Breast epithelium (tissue), 4 donors: ENCODE measurements at regions not wholly inside any gene's neighbourhood (a gene's known extent, or its start where the extent isn't known, plus 50 kb on each side); places are given as distances from the start of the nearest gene placed in this dataset.

ENCODE experiments used
- DNase-seq, 2 donors: peaks; one replicate each; pipeline ENCODE4 v3.0.0-alpha.2; 2019; ENCODE audit warnings: low spot score in 2 of 2
- H3K27ac ChIP-seq, 2 donors: fragments of 200-600 bp; sonication (generic) in 1 of 2; one replicate each; pipeline ENCODE4 v1.5.1; 2016 to 2019; ENCODE audit warnings: mild to moderate bottlenecking in 1 of 2
- H3K27me3 ChIP-seq, 2 donors: fragments of 200-600 bp; sonication (generic) in 1 of 2; one replicate each; pipeline versions ENCODE4 v1.5.1 to v1.6.0; 2017 to 2019; ENCODE audit warnings: control low read depth in 1 of 2, mild to moderate bottlenecking in 1 of 2
- H3K36me3 ChIP-seq: fragments of 200-600 bp; one replicate; pipeline ENCODE4 v1.5.1; 2019
- H3K4me1 ChIP-seq, 2 donors: fragments of 200-600 bp; sonication (generic); one replicate each; pipeline ENCODE4 v1.5.1; 2016 to 2019; ENCODE audit warnings: control low read depth in 1 of 2
- H3K4me3 ChIP-seq, 3 donors: fragments of 200-600 bp; sonication (generic); 1 replicate in 2 of 3; 2 replicates in 1 of 3; pipeline ENCODE4 v1.5.1; 2016 to 2019; ENCODE audit warnings: mild to moderate bottlenecking in 3 of 3, moderate library complexity in 2 of 3
- H3K9me3 ChIP-seq, 2 donors: fragments of 200-600 bp; sonication (generic) in 1 of 2; one replicate each; pipeline ENCODE4 v1.5.1; 2016 to 2019; ENCODE audit warnings: control low read depth in 1 of 2
- POLR2A ChIP-seq: fragments of 450-650 bp; IDR thresholded peaks from one replicate; pipeline ENCODE4 v1.6.1; 2016; ENCODE audit warnings: antibody characterized with exemption, mild to moderate bottlenecking, moderate library complexity
- POLR2AphosphoS5 ChIP-seq, 3 donors: sonication (generic); formaldehyde crosslinking; IDR thresholded peaks; one replicate each; pipeline ENCODE4 v1.6.1; 2017; ENCODE audit warnings: antibody characterized with exemption in 3 of 3
- intact Hi-C: fragments of 100-400 bp; cut with DNase I; formaldehyde crosslinking; loops from one replicate; pipeline ENCODE4 v1.15.1; 2023; ENCODE audit warnings: low total_unique reads
- TF ChIP-seq, protein P1 (sequence below), 3 donors: fragments of 450-650 bp; IDR thresholded peaks; one replicate each; pipeline ENCODE4 v1.5.1; 2016 to 2017; ENCODE audit warnings: antibody characterized with exemption in 3 of 3, mild to moderate bottlenecking in 3 of 3, moderate library complexity in 3 of 3

DNA sequence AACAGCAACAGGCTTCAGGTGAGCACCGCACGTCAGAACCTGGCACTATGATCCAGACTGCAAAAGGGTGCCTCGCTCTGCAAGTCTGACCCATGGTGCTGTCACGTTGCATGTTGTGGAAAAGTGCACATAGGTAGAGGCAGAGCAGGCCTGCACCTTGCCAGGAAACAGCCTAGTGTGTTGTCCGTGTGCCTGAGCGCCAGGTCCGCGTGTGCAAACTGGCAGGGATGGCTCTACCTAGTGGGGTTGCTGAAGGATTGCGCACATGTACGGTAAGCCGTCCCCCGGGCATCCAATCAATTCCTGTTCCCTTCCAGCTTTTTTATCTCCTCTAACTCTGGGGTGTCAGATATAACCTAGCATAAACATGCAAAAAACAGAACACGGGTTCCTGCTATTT, 219.5 kb downstream of the NXNL2 start:
- H3K9me3 ChIP-seq: no peaks in the 10 kb centered on the region
- no peaks in the 10 kb centered on the region for H3K36me3 ChIP-seq
- H3K4me1 ChIP-seq: no peaks in the 10 kb centered on the region
- H3K27ac ChIP-seq: no peak overlapping the region
- DNase-seq: no peak
- TF ChIP-seq POLR2A: no peak
- TF ChIP-seq, protein P1, sequence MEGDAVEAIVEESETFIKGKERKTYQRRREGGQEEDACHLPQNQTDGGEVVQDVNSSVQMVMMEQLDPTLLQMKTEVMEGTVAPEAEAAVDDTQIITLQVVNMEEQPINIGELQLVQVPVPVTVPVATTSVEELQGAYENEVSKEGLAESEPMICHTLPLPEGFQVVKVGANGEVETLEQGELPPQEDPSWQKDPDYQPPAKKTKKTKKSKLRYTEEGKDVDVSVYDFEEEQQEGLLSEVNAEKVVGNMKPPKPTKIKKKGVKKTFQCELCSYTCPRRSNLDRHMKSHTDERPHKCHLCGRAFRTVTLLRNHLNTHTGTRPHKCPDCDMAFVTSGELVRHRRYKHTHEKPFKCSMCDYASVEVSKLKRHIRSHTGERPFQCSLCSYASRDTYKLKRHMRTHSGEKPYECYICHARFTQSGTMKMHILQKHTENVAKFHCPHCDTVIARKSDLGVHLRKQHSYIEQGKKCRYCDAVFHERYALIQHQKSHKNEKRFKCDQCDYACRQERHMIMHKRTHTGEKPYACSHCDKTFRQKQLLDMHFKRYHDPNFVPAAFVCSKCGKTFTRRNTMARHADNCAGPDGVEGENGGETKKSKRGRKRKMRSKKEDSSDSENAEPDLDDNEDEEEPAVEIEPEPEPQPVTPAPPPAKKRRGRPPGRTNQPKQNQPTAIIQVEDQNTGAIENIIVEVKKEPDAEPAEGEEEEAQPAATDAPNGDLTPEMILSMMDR (IDR thresholded peaks at IDR 0.05): no peak
- no peak for TF ChIP-seq POLR2AphosphoS5 (IDR thresholded peaks at IDR 0.05)
- H3K27me3 ChIP-seq: no peaks in the 10 kb centered on the region
- intact Hi-C loops: no loop called here
- no peak overlapping the region for H3K4me3 ChIP-seq

DNA sequence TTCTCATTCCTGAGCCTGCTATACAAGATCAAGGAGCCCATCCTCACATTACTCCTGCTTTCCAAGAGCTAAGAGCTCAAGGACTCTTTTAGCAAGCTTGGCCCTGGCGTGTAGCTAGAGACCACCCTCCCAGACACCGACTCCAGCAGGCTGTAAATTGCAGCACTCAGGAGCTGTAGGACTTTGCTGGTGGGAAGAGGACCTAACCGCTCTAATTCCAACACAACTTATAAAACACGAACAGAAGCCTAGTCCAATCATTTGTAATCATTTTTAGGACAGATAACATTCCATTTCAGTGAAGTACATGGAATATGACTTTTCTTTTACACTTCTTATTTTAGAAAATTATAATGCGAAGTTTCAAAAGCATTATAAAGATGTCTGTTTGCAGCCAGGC, 219.9 kb downstream of the NXNL2 start:
- TF ChIP-seq POLR2A (no peak), POLR2AphosphoS5 (IDR thresholded peaks at IDR 0.05) (no peak)
- TF ChIP-seq, protein P1 (IDR thresholded peaks at IDR 0.05): no peak
- H3K27me3 ChIP-seq: no peaks in the 10 kb centered on the region
- no peaks in the 10 kb centered on the region for H3K9me3 ChIP-seq
- H3K36me3 ChIP-seq: no peaks in the 10 kb centered on the region
- H3K27ac ChIP-seq: no peak overlapping the region
- no peak overlapping the region for H3K4me3 ChIP-seq
- intact Hi-C loops: no loop called here
- no peaks in the 10 kb centered on the region for H3K4me1 ChIP-seq
- no peak for DNase-seq

DNA sequence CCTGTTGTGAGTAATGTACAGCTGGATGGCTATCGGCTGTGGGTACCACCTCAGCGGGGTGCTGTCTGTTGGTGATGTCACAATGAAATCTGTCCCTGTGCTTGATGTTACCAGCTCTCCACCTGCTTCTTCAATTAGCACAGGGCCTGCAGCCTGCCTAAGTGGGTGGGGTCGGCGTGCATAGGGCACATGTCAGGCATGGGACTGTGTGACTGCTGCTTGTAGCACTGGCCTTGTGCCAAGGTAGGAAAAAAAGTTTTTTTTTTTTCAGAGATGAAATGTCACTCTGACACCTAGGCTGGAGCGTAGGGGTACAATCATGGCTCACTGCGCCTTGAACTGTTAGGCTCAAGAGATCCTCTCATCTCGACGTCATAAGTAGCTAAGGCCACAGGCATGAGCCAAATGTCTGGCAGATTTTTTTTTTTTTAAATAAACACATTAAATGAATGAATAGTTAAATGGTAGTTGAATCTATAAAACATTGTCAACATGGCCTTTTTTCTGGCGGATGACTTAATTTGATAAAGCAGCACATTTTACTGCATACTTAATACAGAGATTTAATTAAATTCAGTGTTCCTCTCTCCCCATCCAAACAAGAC, 222.5 kb downstream of the NXNL2 start:
- Histone ChIP-seq H3K4me3 (no peak overlapping the region), H3K9me3 (no peaks in the 10 kb centered on the region), H3K27me3 (no peaks in the 10 kb centered on the region), H3K27ac (no peak overlapping the region), H3K36me3 (no peaks in the 10 kb centered on the region), H3K4me1 (no peaks in the 10 kb centered on the region)
- intact Hi-C loops: no loop called here
- DNase-seq: no peak
- TF ChIP-seq POLR2AphosphoS5 (IDR thresholded peaks at IDR 0.05) (no peak), POLR2A (no peak)
- TF ChIP-seq, protein P1 (IDR thresholded peaks at IDR 0.05): no peak

DNA sequence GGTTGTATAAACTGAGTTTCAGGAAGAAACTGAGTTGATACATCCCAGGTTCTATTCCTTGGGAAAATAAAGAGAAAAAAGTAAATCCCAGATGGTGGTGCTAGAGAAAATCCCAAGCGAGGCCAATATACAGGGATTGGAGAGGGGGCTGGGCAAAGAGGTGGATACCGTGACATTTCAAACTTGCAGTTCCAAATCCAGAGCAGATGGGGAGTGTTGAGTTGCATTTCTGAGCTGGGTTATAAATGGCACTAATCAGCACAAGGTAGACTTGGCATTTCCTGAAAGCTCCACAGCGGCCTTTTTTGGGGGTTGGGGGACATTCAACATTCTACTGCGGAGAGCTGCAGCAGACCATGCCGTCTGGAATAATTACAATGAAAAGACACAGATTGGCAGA, 224.4 kb downstream of the NXNL2 start:
- no peaks in the 10 kb centered on the region for H3K36me3 ChIP-seq
- intact Hi-C loops: no loop called here
- H3K27me3 ChIP-seq: no peaks in the 10 kb centered on the region
- H3K9me3 ChIP-seq: no peaks in the 10 kb centered on the region
- H3K27ac ChIP-seq: no peak overlapping the region
- no peaks in the 10 kb centered on the region for H3K4me1 ChIP-seq
- no peak for DNase-seq
- no peak overlapping the region for H3K4me3 ChIP-seq
- no peak for TF ChIP-seq POLR2A
- TF ChIP-seq POLR2AphosphoS5 (IDR thresholded peaks at IDR 0.05): no peak
- TF ChIP-seq, protein P1 (IDR thresholded peaks at IDR 0.05): no peak

DNA sequence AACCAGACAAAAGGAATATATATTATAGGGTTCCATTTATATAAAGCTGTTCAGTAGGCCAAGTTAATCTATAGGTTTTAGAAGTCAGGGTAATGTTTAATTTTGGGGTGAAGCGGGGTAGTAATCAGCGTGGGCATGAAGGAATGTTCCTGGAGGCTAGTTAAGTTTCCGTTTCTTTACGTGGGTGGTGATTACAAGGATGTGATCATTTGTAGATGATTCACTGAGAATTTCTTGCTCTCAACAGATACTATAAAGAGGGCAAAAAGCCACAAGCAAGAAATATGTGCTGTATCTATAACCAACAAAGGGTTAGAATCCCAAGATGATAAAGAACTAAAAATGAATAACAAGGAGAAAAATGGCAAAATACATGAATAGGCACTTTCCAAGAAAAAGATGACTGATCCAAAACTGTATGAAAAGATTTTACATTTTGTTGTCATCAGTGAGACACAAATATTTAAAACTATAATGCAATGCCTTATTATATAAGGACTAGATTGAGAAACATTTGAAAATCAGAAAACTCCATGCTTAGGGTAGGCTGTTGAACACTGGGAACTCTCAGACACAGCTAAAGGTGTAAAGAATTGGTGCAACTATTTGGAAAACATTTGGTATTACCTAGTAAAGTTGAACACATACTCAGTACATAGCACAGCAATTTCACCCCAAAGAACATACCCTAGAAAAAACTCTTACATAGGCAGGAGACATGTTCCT, 224.3 kb upstream of the S1PR3 start:
- intact Hi-C loops: no loop called here
- no peaks in the 10 kb centered on the region for H3K4me1 ChIP-seq
- TF ChIP-seq, protein P1 (IDR thresholded peaks at IDR 0.05): no peak
- TF ChIP-seq POLR2A: no peak
- TF ChIP-seq POLR2AphosphoS5 (IDR thresholded peaks at IDR 0.05): no peak
- DNase-seq: no peak
- H3K27ac ChIP-seq: no peak overlapping the region
- no peaks in the 10 kb centered on the region for H3K36me3 ChIP-seq
- no peaks in the 10 kb centered on the region for H3K9me3 ChIP-seq
- no peaks in the 10 kb centered on the region for H3K27me3 ChIP-seq
- H3K4me3 ChIP-seq: no peak overlapping the region
